ENCODE measurements at regions not wholly inside any gene's neighbourhood (a gene's known extent, or its start where the extent isn't known, plus 50 kb on each side); places are given as distances from the start of the nearest gene placed in this dataset.

- TF ChIP-seq CTCF (IDR thresholded peaks at IDR 0.05) (no peak), POLR2A (IDR thresholded peaks at IDR 0.05) (no peak), EP300 (IDR thresholded peaks at IDR 0.05) (no peak)
Observed at GRCh38 chr4:33883111-33883510, 2361.2 kb downstream of the ARAP2 start.
